H1 (cell line): ENCODE measurements at regions not wholly inside any gene's neighbourhood (a gene's known extent, or its start where the extent isn't known, plus 50 kb on each side); places are given as distances from the start of the nearest gene placed in this dataset.

Source experiments
- CTCF ChIA-PET: fragments of 300-600 bp; sonication (Branson Sonifier 250); formaldehyde crosslinking; loops from one replicate; lab custom pipeline; 2021; ENCODE audit not compliant: partially characterized antibody; lab: Charles Lee
- POLR2A ChIA-PET: fragments of 300-600 bp; sonication (Branson Sonifier 250); formaldehyde crosslinking; loops from one replicate; lab custom pipeline; 2021; ENCODE audit warnings: inconsistent platforms; ENCODE audit not compliant: partially characterized antibody; lab: Charles Lee
- DNase-seq, 2 experiments: peaks; one replicate each; pipeline versions ENCODE4 v3.0.0 to v3.0.0-alpha.2; 2010 to 2022; ENCODE audit warnings: low spot score in 2 of 2, low read depth in 1 of 2, mixed read lengths in 1 of 2
- FAIRE-seq: peaks from 2 replicates; lab custom pipeline; 2011; peaks lifted over from hg19 to GRCh38; lab: Jason Lieb, UNC
- H2AFZ ChIP-seq: 2 replicates; pipeline ENCODE4 v1.8.1; 2012; ENCODE audit warnings: low read length, inconsistent platforms
- H2AK5ac ChIP-seq: 2 replicates; pipeline ENCODE4 v1.6.1; 2013; ENCODE audit warnings: low read depth, low read length
- H2BK120ac ChIP-seq: replicated peaks from 2 replicates; pipeline ENCODE3; 2013; ENCODE audit warnings: low read depth, low read length, inconsistent platforms
- H2BK12ac ChIP-seq: 2 replicates; pipeline ENCODE4 v1.6.1; 2013; ENCODE audit warnings: low read depth, low read length
- H2BK15ac ChIP-seq: 2 replicates; pipeline ENCODE4 v1.6.1; 2013; ENCODE audit warnings: low read length
- H2BK20ac ChIP-seq: 2 replicates; pipeline ENCODE4 v1.6.1; 2013; ENCODE audit warnings: low read length
- H2BK5ac ChIP-seq: 2 replicates; pipeline ENCODE4 v1.6.1; 2013; ENCODE audit warnings: low read depth, low read length
- H3K14ac ChIP-seq: 2 replicates; pipeline ENCODE4 v1.6.1; 2013; ENCODE audit warnings: inconsistent platforms; ENCODE audit not compliant: insufficient read length
- H3K18ac ChIP-seq: 2 replicates; pipeline ENCODE4 v1.6.1; 2013; ENCODE audit warnings: low read length; ENCODE audit errors: extremely low read depth
- H3K23ac ChIP-seq: 2 replicates; pipeline ENCODE4 v1.6.1; 2013; ENCODE audit warnings: inconsistent platforms; ENCODE audit not compliant: insufficient read length
- H3K23me2 ChIP-seq: 2 replicates; pipeline ENCODE4 v1.6.1; 2013; ENCODE audit warnings: low read depth, low read length
- H3K27ac ChIP-seq: 2 replicates; pipeline ENCODE4 v1.6.1; 2011; ENCODE audit warnings: low read depth, low read length, inconsistent platforms
- H3K27me3 ChIP-seq, 4 experiments: replicated peaks in 1 of 4; 1 replicate in 1 of 4; 2 replicates in 3 of 4; pipeline versions ENCODE4 v1.6.1 to v1.8.1; 2011 to 2013; ENCODE audit warnings: low read length in 3 of 4, mild to moderate bottlenecking in 3 of 4, inconsistent platforms in 2 of 4, mixed read lengths in 2 of 4, moderate library complexity in 1 of 4; ENCODE audit not compliant: control insufficient read depth in 3 of 4, insufficient read depth in 3 of 4; ENCODE audit errors: extremely low read depth in 1 of 4
- H3K36me3 ChIP-seq, 4 experiments: 2 replicates each; pipeline versions ENCODE4 v1.6.1 to v1.8.1; 2011 to 2013; ENCODE audit warnings: mild to moderate bottlenecking in 4 of 4, low read length in 3 of 4, moderate library complexity in 2 of 4, control low read depth in 1 of 4, inconsistent platforms in 1 of 4; ENCODE audit not compliant: insufficient read depth in 4 of 4, control insufficient read depth in 2 of 4
- H3K4ac ChIP-seq: replicated peaks from 2 replicates; pipeline ENCODE3; 2013; ENCODE audit warnings: low read length, low read depth, mixed read lengths, inconsistent platforms; ENCODE audit not compliant: insufficient read length
- H3K4me1 ChIP-seq, 4 experiments: replicated peaks in 1 of 4; 1 replicate in 1 of 4; 2 replicates in 3 of 4; pipeline versions ENCODE4 v1.6.1 to v1.8.1; 2011 to 2013; ENCODE audit warnings: low read length in 3 of 4, inconsistent platforms in 2 of 4, mixed read lengths in 1 of 4; ENCODE audit not compliant: insufficient read depth in 4 of 4, control insufficient read depth in 3 of 4
- H3K4me2 ChIP-seq, 2 experiments: 2 replicates each; pipeline versions ENCODE4 v1.6.1 to v1.8.1; 2011 to 2013; ENCODE audit warnings: low read depth in 2 of 2, low read length in 2 of 2, control low read depth in 1 of 2, inconsistent platforms in 1 of 2, mild to moderate bottlenecking in 1 of 2; ENCODE audit not compliant: insufficient read depth in 1 of 2
- H3K4me3 ChIP-seq, 4 experiments: fragments of 200-600, 300-600 bp in 1 of 4; sonication (generic), shearing (Covaris generic), sonication (Bioruptor Twin) in 1 of 4; 2 replicates each; pipeline versions ENCODE4 v1.5.1 to v1.8.1; 2011 to 2016; ENCODE audit warnings: low read length in 4 of 4, low read depth in 3 of 4, control low read depth in 2 of 4, inconsistent platforms in 2 of 4, mild to moderate bottlenecking in 2 of 4, mixed read lengths in 1 of 4, moderate library complexity in 1 of 4; ENCODE audit not compliant: insufficient read depth in 2 of 4; ENCODE audit errors: extremely low read depth in 1 of 4
- H3K56ac ChIP-seq: replicated peaks from 2 replicates; pipeline ENCODE3; 2013; ENCODE audit warnings: low read depth, mild to moderate bottlenecking, mixed read lengths, low read length, inconsistent platforms; ENCODE audit not compliant: insufficient read length
- H3K79me1 ChIP-seq: 2 replicates; pipeline ENCODE4 v1.6.1; 2013; ENCODE audit warnings: low read depth, low read length, control low read depth
- H3K79me2 ChIP-seq, 2 experiments: 2 replicates each; pipeline versions ENCODE4 v1.6.1 to v1.8.1; 2012 to 2013; ENCODE audit warnings: low read length in 2 of 2, mild to moderate bottlenecking in 2 of 2, inconsistent platforms in 1 of 2; ENCODE audit not compliant: insufficient read depth in 2 of 2, control insufficient read depth in 1 of 2
- H3K9ac ChIP-seq, 4 experiments: replicated peaks in 1 of 4; 1 replicate in 1 of 4; 2 replicates in 3 of 4; pipeline versions ENCODE4 v1.6.1 to v1.8.1; 2011 to 2013; ENCODE audit warnings: low read depth in 3 of 4, low read length in 3 of 4, control low read depth in 2 of 4, mild to moderate bottlenecking in 2 of 4, moderate library complexity in 2 of 4, inconsistent platforms in 1 of 4; ENCODE audit errors: extremely low read depth in 1 of 4
- H3K9me3 ChIP-seq, 2 experiments: 2 replicates each; pipeline versions ENCODE4 v1.6.1 to v1.8.1; 2012 to 2013; ENCODE audit warnings: mild to moderate bottlenecking in 2 of 2, moderate library complexity in 2 of 2, control low read depth in 1 of 2, inconsistent platforms in 1 of 2, low read depth in 1 of 2, low read length in 1 of 2, mixed read lengths in 1 of 2; ENCODE audit not compliant: insufficient read depth in 2 of 2
- H4K20me1 ChIP-seq, 2 experiments: replicated peaks in 1 of 2; 2 replicates each; pipeline versions ENCODE3 to v1.8.1; 2011 to 2013; ENCODE audit warnings: inconsistent platforms in 2 of 2, low read length in 2 of 2, mild to moderate bottlenecking in 1 of 2; ENCODE audit not compliant: insufficient read depth in 2 of 2, control insufficient read depth in 1 of 2
- H4K5ac ChIP-seq: 2 replicates; pipeline ENCODE4 v1.6.1; 2013; ENCODE audit warnings: low read length, low read depth, mixed read lengths, inconsistent platforms; ENCODE audit not compliant: insufficient read length
- H4K8ac ChIP-seq: 2 replicates; pipeline ENCODE4 v1.8.0; 2013; ENCODE audit warnings: mild to moderate bottlenecking, moderate library complexity, low read length, inconsistent platforms; ENCODE audit not compliant: insufficient read depth; ENCODE audit errors: extremely low read depth
- H4K91ac ChIP-seq: replicated peaks from 2 replicates; pipeline ENCODE3; 2013; ENCODE audit warnings: low read length, mixed read lengths, inconsistent platforms; ENCODE audit not compliant: insufficient read length
- CREB1 ChIP-seq: IDR thresholded peaks from 2 replicates; pipeline ENCODE4 v1.6.1; 2012; ENCODE audit warnings: inconsistent platforms
- HDAC2 ChIP-seq, 2 experiments: fragments of 300-600 bp in 1 of 2; sonication (generic) in 1 of 2; IDR thresholded peaks; 2 replicates each; pipeline ENCODE4 v1.6.1; 2011 to 2012; ENCODE audit warnings: low read depth in 2 of 2, low read length in 2 of 2, mild to moderate bottlenecking in 2 of 2, moderate library complexity in 2 of 2, borderline replicate concordance in 1 of 2, inconsistent platforms in 1 of 2
- JUND ChIP-seq: IDR thresholded peaks from 2 replicates; pipeline ENCODE4 v1.6.1; 2011; ENCODE audit warnings: mild to moderate bottlenecking, improper control_type of control experiment, low read length
- TBP ChIP-seq: IDR thresholded peaks from 2 replicates; pipeline ENCODE4 v1.6.1; 2011; ENCODE audit warnings: low read depth, low read length, improper control_type of control experiment
- WGBS, 2 experiments: shearing (Covaris generic) in 1 of 2; methylation state at CpG; one replicate each; pipeline versions ENCODE4 v1.1.6 to v1.1.7; 2013 to 2015; ENCODE audit warnings: low lambda C conversion rate in 2 of 2, mixed read lengths in 2 of 2, inconsistent platforms in 1 of 2, low coverage in 1 of 2, missing lambda C conversion rate in 1 of 2; ENCODE audit not compliant: insufficient replicate concordance in 2 of 2, insufficient coverage in 1 of 2, insufficient read length in 1 of 2; ENCODE audit errors: extremely low coverage in 1 of 2, missing lambda C conversion rate in 1 of 2; 5-methylcytosine and 5-hydroxymethylcytosine counted together

DNA sequence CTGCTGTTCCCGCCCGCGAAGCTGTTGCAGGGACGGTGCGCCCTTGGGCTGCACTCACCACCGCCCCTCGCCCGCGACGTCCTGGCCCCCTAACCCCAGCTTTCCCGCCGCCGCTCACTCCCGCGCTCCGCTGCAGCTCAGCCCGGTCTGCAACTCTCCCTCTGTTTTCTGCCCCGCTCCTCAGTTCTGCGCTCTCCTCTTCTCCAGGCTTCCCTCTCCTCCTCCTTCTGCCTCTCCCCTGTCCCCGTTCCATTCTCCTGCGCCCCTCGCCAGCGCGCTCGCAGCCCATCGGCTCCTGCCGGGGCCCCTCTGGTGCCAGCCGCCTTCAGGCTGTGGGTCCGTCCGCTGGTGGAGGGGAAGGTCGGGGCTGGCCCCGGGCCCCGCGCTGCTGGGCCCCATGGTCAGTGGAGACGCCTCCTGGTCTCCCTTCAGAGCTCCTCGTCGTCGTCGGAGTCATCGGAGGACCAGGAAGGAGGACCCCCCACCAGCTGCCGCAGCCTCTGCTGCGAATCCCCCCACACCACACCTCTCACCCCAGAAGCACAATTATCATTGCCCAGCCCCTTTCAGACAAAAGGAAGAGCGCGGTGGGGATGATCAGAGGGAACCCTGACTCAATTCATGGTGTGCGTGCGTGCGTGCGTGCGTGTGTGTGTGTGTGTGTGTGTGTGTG is 223.2 kb upstream of the FOXF1 start:
- no peak overlapping the region for H3K27ac ChIP-seq
- no peak overlapping the region for H3K4ac ChIP-seq
- H3K9ac ChIP-seq = no peak overlapping the region
- H3K56ac ChIP-seq = no peak overlapping the region
- CTCF ChIA-PET = interaction anchor here (1.2 to 1.3 kb wide), 2 partner anchors 11 to 230 kb away, joined by 3 read pairs; no protein-coding TSS in a partner anchor
- no peak overlapping the region for H2BK120ac ChIP-seq
- no peak overlapping the region for H3K23ac ChIP-seq
- no peak overlapping the region; the same call in none of the 2 replicates for H4K8ac ChIP-seq
- peak overlapping the region; percentile 60; the same call in 1 of the 2 replicates for H2BK12ac ChIP-seq
- POLR2A ChIA-PET = interaction anchor here (0.7 to 2.7 kb wide), 3 partner anchors 10 to 223 kb away, joined by 3 to 9 read pairs (median 4); partner anchors contain the start of gene FOXF1
- H2BK20ac ChIP-seq = no peak overlapping the region
- H3K36me3 ChIP-seq = no peaks in the 10 kb centered on the region
- peak overlapping the region; percentile 73 to 91 for H3K4me2 ChIP-seq
- FAIRE-seq (no peak), DNase-seq (peak; percentile 33 to 81)
- H2AK5ac ChIP-seq = no peak overlapping the region
- H3K14ac ChIP-seq = no peak overlapping the region
- H4K5ac ChIP-seq = no peak overlapping the region
- H3K79me2 ChIP-seq = no peaks in the 10 kb centered on the region
- H3K23me2 ChIP-seq = peaks cover 12% of the 10 kb centered on the region; the same call in 1 of the 2 replicates
- H2BK5ac ChIP-seq = peak overlapping the region; percentile 24; the same call in 1 of the 2 replicates
- no peak overlapping the region for H2AFZ ChIP-seq
- no peak overlapping the region for H2BK15ac ChIP-seq
- H3K9me3 ChIP-seq = no peaks in the 10 kb centered on the region
- H3K27me3 ChIP-seq = peaks cover 45 to 82% (median 77%) of the 10 kb centered on the region in 4 experiments
- WGBS, 2 experiments = 1% methylated on average over 48 of the region's 49 CpGs; no CpG with 5 or more reads in 1 of the 2 experiments
- H3K18ac ChIP-seq = 0 out of 2 replicates have a peak overlapping the region, but pooled peaks have one; percentile 51
- no peaks in the 10 kb centered on the region for H4K20me1 ChIP-seq
- H3K4me3 ChIP-seq = peak overlapping the region; percentile 18 to 62 (median 46)
- H3K4me1 ChIP-seq = peaks cover 6 to 32% (median 17%) of the 10 kb centered on the region in 4 experiments
- no peaks in the 10 kb centered on the region for H3K79me1 ChIP-seq
- no peak overlapping the region for H4K91ac ChIP-seq
- TF ChIP-seq HDAC2 (IDR thresholded peaks at IDR 0.05; ENCODE audit: borderline replicate concordance in 1 of 2, low read depth in 2 of 2, low read length in 2 of 2) (0 out of 4 replicates have a peak, but pooled peaks of 1 of the 2 experiments have one; percentile 54), TBP (0 out of 2 replicates have a peak, but pooled peaks have one; percentile 27), CREB1 (0 out of 2 replicates have a peak, but pooled peaks have one; percentile 11), JUND (no peak)
